ENCODE measurements at regions not wholly inside any gene's neighbourhood (a gene's known extent, or its start where the extent isn't known, plus 50 kb on each side); places are given as distances from the start of the nearest gene placed in this dataset.
A peak's percentile ranks its signal among the peaks of the same experiment; 100 is the strongest.

GRCh38 chr7:12917801-12918200 lies 230.4 kb downstream of the ARL4A start:
- Histone ChIP-seq H3K9me3 (no peaks in the 10 kb centered on the region), H3K4me1 (peaks cover 0 to 3% (median 0%) of the 10 kb centered on the region in 12 donors), H3K4me3 (no peak overlapping the region), H3K27me3 (no peaks in the 10 kb centered on the region), H3K36me3 (no peaks in the 10 kb centered on the region), H3K27ac (no peak overlapping the region)
- DNase-seq, result no peak
- WGBS, 4 donors, result 88 to 100% (median 92%) methylated on average over 2 of the region's 2 CpGs
- intact Hi-C loops (cut with DNase I), result no loop called here
- no peak for ATAC-seq
- TF ChIP-seq CTCF (IDR thresholded peaks at IDR 0.05), result no peak
- no peak for TF ChIP-seq POLR2A (IDR thresholded peaks at IDR 0.05)

- ATAC-seq (peak; percentile 32 to 90 (median 62)), DNase-seq (peak in 3 of 5 donors; percentile 25 to 30 (median 30))
These were observed 234.4 kb downstream of the ARL4A start for GRCh38 chr7:12921751-12922345.

GRCh38 chr7:12923971-12924370 lies 236.5 kb downstream of the ARL4A start:
- Histone ChIP-seq H3K4me3 (no peak overlapping the region), H3K27ac (no peak overlapping the region), H3K36me3 (no peaks in the 10 kb centered on the region), H3K4me1 (peaks cover 0 to 8% (median 0%) of the 10 kb centered on the region in 12 donors), H3K27me3 (no peaks in the 10 kb centered on the region), H3K9me3 (no peaks in the 10 kb centered on the region)
- 90 to 96% (median 91%) methylated on average over 4 of the region's 4 CpGs for WGBS, 4 donors
- no peak for TF ChIP-seq CTCF (IDR thresholded peaks at IDR 0.05)
- intact Hi-C loops (cut with DNase I), result loop anchor here in 1 of 10 donors (10.0 kb wide), 1 partner anchor 239 kb away; the partner anchor contains the start of gene ARL4A
- ATAC-seq (no peak), DNase-seq (no peak)

More at GRCh38 chr7:12921751-12922345, 234.4 kb downstream of the ARL4A start:
- H3K4me3 ChIP-seq, result no peak overlapping the region
- no peaks in the 10 kb centered on the region for H3K27me3 ChIP-seq
- WGBS, 4 donors, result 48 to 62% (median 50%) methylated on average over 5 of the region's 5 CpGs
- intact Hi-C loops (cut with DNase I), result loop anchor here in 1 of 10 donors (10.0 kb wide), 1 partner anchor 237 kb away; the partner anchor contains the start of gene ARL4A
- peaks cover 0 to 8% (median 0%) of the 10 kb centered on the region in 12 donors for H3K4me1 ChIP-seq
- H3K27ac ChIP-seq, result peak overlapping the region in 1 of 12 donors; percentile 3
- no peaks in the 10 kb centered on the region for H3K9me3 ChIP-seq
- H3K36me3 ChIP-seq, result no peaks in the 10 kb centered on the region
- peak in 1 of 12 donors; percentile 20 for TF ChIP-seq CTCF (IDR thresholded peaks at IDR 0.05)
- TF ChIP-seq POLR2A (IDR thresholded peaks at IDR 0.05), result no peak

GRCh38 chr7:12926206-12926605 lies 238.8 kb downstream of the ARL4A start:
- DNase-seq (no peak), ATAC-seq (no peak)
- H3K4me3 ChIP-seq, result no peak overlapping the region
- no peak overlapping the region for H3K27ac ChIP-seq
- no peaks in the 10 kb centered on the region for H3K27me3 ChIP-seq
- TF ChIP-seq POLR2A (IDR thresholded peaks at IDR 0.05) (no peak), CTCF (IDR thresholded peaks at IDR 0.05) (no peak)
- no peaks in the 10 kb centered on the region for H3K9me3 ChIP-seq
- H3K36me3 ChIP-seq, result no peaks in the 10 kb centered on the region
- intact Hi-C loops (cut with DNase I), result loop anchor here in 1 of 10 donors (10.0 kb wide), 1 partner anchor 241 kb away; the partner anchor contains the start of gene ARL4A
- H3K4me1 ChIP-seq, result peaks cover 0 to 8% (median 1%) of the 10 kb centered on the region in 12 donors

Measured in heart left ventricle (tissue), 16 donors.